DND-41 (cell line): ENCODE measurements at regions not wholly inside any gene's neighbourhood (a gene's known extent, or its start where the extent isn't known, plus 50 kb on each side); places are given as distances from the start of the nearest gene placed in this dataset.

Experiments
- ATAC-seq: fragments of 200-7000 bp; cut with Tn5 transposase; 3 replicates; pipeline ENCODE4 v1.9.1; 2021; ENCODE audit warnings: low read depth; ENCODE audit not compliant: insufficient read depth
- DNase-seq: peaks from one replicate; pipeline ENCODE4 v3.0.0-alpha.2; 2020
- H2AFZ ChIP-seq: 2 replicates; pipeline ENCODE4 v1.6.0; 2012; ENCODE audit warnings: low read depth, low read length
- H3K27ac ChIP-seq: 2 replicates; pipeline ENCODE4 v1.5.1; 2012; ENCODE audit warnings: low read length, inconsistent platforms
- H3K27me3 ChIP-seq: fragments of 200-600 bp; sonication (generic); 2 replicates; pipeline ENCODE4 v1.6.0; 2012; ENCODE audit warnings: low read length, mild to moderate bottlenecking, inconsistent platforms; ENCODE audit not compliant: insufficient read depth, poor library complexity
- H3K36me3 ChIP-seq: 2 replicates; pipeline ENCODE4 v1.5.1; 2012; ENCODE audit warnings: low read length, inconsistent platforms; ENCODE audit not compliant: insufficient read depth
- H3K4me1 ChIP-seq: 2 replicates; pipeline ENCODE4 v1.5.1; 2012; ENCODE audit warnings: mild to moderate bottlenecking, low read length; ENCODE audit not compliant: insufficient read depth
- H3K4me2 ChIP-seq: 2 replicates; pipeline ENCODE4 v1.6.0; 2012; ENCODE audit warnings: mild to moderate bottlenecking, moderate library complexity, low read length, inconsistent platforms; ENCODE audit not compliant: insufficient read depth
- H3K4me3 ChIP-seq, 2 experiments: fragments of 200-600 bp in 1 of 2; shearing (Covaris generic) in 1 of 2; 2 replicates each; pipeline ENCODE4 v1.5.1; 2012 to 2016; ENCODE audit warnings: inconsistent platforms in 2 of 2, low read length in 2 of 2, mild to moderate bottlenecking in 2 of 2, low read depth in 1 of 2, moderate library complexity in 1 of 2
- H3K79me2 ChIP-seq: 2 replicates; pipeline ENCODE4 v1.6.0; 2012; ENCODE audit warnings: low read length, inconsistent platforms; ENCODE audit not compliant: insufficient read depth
- H3K9ac ChIP-seq: 2 replicates; pipeline ENCODE4 v1.6.0; 2012; ENCODE audit warnings: low read depth, mild to moderate bottlenecking, inconsistent platforms, low read length, moderate library complexity
- H3K9me3 ChIP-seq: 2 replicates; pipeline ENCODE4 v1.5.1; 2012; ENCODE audit warnings: low read length, moderate library complexity, mild to moderate bottlenecking, inconsistent platforms; ENCODE audit not compliant: insufficient read depth, severe bottlenecking
- H4K20me1 ChIP-seq: 2 replicates; pipeline ENCODE4 v1.6.0; 2012; ENCODE audit warnings: low read length; ENCODE audit not compliant: insufficient read depth
- CTCF ChIP-seq: IDR thresholded peaks from 2 replicates; pipeline ENCODE4 v1.5.1; 2012; ENCODE audit warnings: borderline replicate concordance, low read length, moderate library complexity, mild to moderate bottlenecking; ENCODE audit not compliant: poor library complexity, severe bottlenecking; ENCODE audit errors: extremely low read depth
- EZH2 ChIP-seq: IDR thresholded peaks from 3 replicates; pipeline ENCODE4 v1.6.1; 2012; ENCODE audit warnings: borderline replicate concordance, low read depth, mild to moderate bottlenecking, moderate library complexity, low read length, inconsistent platforms; ENCODE audit not compliant: severe bottlenecking

- H3K79me2 ChIP-seq, result no peaks in the 10 kb centered on the region
- H2AFZ ChIP-seq, result no peak overlapping the region
- no peak for ATAC-seq
- H3K27me3 ChIP-seq, result no peaks in the 10 kb centered on the region
- no peak for DNase-seq
- H3K9me3 ChIP-seq, result no peaks in the 10 kb centered on the region
- TF ChIP-seq EZH2 (no peak), CTCF (no peak)
- H4K20me1 ChIP-seq, result no peaks in the 10 kb centered on the region
- no peak overlapping the region for H3K27ac ChIP-seq
- H3K36me3 ChIP-seq, result no peaks in the 10 kb centered on the region
- no peak overlapping the region for H3K4me3 ChIP-seq
- H3K4me2 ChIP-seq, result no peak overlapping the region
- no peaks in the 10 kb centered on the region for H3K4me1 ChIP-seq
- no peak overlapping the region for H3K9ac ChIP-seq
Measured at GRCh38 chr4:13126976-13127910, 356.9 kb downstream of the RAB28 start.

- Histone ChIP-seq H3K4me1 (no peaks in the 10 kb centered on the region), H3K36me3 (no peaks in the 10 kb centered on the region), H2AFZ (no peak overlapping the region), H3K4me2 (no peak overlapping the region), H3K9me3 (no peaks in the 10 kb centered on the region), H3K27me3 (no peaks in the 10 kb centered on the region), H3K4me3 (no peak overlapping the region), H3K79me2 (no peaks in the 10 kb centered on the region), H4K20me1 (no peaks in the 10 kb centered on the region), H3K9ac (no peak overlapping the region), H3K27ac (no peak overlapping the region)
- ATAC-seq, result no peak
- DNase-seq, result no peak
- TF ChIP-seq CTCF (no peak), EZH2 (no peak)
Measured at GRCh38 chr4:13118633-13119032, 365.5 kb downstream of the RAB28 start.

GRCh38 chr4:13117185-13117584, 367.0 kb downstream of the RAB28 start:
- no peaks in the 10 kb centered on the region for H3K27me3 ChIP-seq
- TF ChIP-seq EZH2 (no peak), CTCF (no peak)
- no peaks in the 10 kb centered on the region for H4K20me1 ChIP-seq
- no peak overlapping the region for H3K27ac ChIP-seq
- H3K4me3 ChIP-seq, result no peak overlapping the region
- ATAC-seq (no peak), DNase-seq (no peak)
- H3K4me2 ChIP-seq, result no peak overlapping the region
- no peaks in the 10 kb centered on the region for H3K9me3 ChIP-seq
- H2AFZ ChIP-seq, result no peak overlapping the region
- no peaks in the 10 kb centered on the region for H3K79me2 ChIP-seq
- H3K4me1 ChIP-seq, result no peaks in the 10 kb centered on the region
- no peak overlapping the region for H3K9ac ChIP-seq
- H3K36me3 ChIP-seq, result no peaks in the 10 kb centered on the region
